ENCODE measurements at regions not wholly inside any gene's neighbourhood (a gene's known extent, or its start where the extent isn't known, plus 50 kb on each side); places are given as distances from the start of the nearest gene placed in this dataset.

DNA sequence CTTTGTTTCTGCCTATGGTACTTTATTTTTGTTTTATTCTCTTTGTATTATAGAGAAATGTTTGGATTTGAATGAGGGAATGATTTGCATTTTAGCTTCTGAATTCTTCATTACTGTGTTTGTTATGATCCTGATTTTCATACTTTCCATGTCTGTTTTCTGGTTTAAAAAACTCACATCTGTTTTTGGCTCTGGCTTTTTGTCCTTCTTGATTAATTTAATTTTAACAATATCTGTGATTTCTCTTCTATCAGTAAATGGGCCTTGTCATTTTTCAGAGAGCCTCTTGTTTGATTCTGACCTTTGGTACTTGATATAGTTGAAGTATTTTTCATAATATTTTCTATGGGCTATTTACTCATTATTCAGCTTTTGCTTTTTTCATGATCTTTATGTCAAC is 341.6 kb upstream of the HAND2 start:
- H3K36me3 ChIP-seq (ENCODE audit: insufficient read depth, low read length), result no peaks in the 10 kb centered on the region
- no peaks in the 10 kb centered on the region for H3K4me1 ChIP-seq (ENCODE audit: insufficient read depth, low read length)
- no peaks in the 10 kb centered on the region for H3K9me3 ChIP-seq (ENCODE audit: control insufficient read depth, insufficient read depth, low read length)

DNA sequence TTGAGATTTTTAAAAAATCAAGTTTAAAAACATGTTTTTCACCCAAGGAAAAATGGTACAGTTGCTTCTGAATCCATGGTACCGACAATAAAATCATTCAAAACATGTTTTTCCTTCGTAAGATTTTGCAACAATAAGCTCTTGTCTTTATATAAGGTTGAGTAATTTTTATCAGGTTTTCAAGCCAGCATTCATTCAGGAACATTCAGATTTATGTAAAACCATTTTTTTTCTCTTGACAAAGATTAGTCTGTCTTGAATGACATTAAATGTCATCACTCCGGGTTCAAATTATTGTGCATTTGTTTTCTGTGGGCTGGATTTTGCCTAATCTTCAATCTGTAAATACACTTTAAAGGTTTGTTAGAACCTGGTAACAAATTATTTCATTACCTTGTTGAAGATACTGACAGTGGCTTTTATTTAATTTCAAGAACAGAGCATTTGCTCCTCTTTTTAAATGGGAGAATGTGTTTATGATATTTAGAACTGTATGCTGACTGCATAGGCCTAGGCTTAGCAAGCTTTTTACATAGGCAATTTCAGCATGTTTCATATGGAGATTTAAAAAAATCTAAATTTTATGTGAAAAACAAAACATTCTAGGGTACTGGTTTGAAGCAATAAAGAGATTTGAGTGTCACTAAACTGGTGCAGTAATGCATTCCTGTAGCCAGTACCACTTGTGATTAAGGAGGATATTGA is 336.4 kb upstream of the HAND2 start:
- H3K9ac ChIP-seq (ENCODE audit: low read depth, low read length), result no peak overlapping the region
- H3K36me3 ChIP-seq (ENCODE audit: insufficient read depth, low read length), result no peaks in the 10 kb centered on the region
- H3K9me3 ChIP-seq (ENCODE audit: control insufficient read depth, insufficient read depth, low read length), result no peaks in the 10 kb centered on the region
- H3K4me1 ChIP-seq (ENCODE audit: insufficient read depth, low read length), result no peaks in the 10 kb centered on the region

More for the DNA sequence above, 341.6 kb upstream of the HAND2 start:
- no peak overlapping the region for H3K9ac ChIP-seq (ENCODE audit: low read depth, low read length)

DNA sequence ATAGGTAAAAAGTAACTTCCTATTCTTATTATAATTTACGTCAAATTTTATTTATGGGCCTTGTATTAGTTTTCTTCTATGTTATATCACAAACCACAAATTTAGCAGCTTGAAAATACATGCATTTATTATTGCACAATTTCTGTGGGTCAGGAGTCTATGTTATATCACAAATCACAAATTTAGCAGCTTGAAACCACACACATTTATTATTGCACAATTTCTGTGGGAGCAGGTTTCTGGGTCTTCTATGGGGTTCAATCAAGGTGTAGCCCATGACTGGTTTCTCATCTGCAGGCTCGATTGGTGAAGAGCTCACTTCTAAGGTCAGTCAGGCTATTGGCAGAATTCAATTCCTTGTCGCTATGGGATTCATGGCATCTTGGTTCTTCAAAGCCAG is 332.7 kb upstream of the HAND2 start:
- Histone ChIP-seq H3K9ac (ENCODE audit: low read depth, low read length) (no peak overlapping the region), H3K4me1 (ENCODE audit: insufficient read depth, low read length) (no peaks in the 10 kb centered on the region), H3K9me3 (ENCODE audit: control insufficient read depth, insufficient read depth, low read length) (no peaks in the 10 kb centered on the region), H3K36me3 (ENCODE audit: insufficient read depth, low read length) (no peaks in the 10 kb centered on the region)

DNA sequence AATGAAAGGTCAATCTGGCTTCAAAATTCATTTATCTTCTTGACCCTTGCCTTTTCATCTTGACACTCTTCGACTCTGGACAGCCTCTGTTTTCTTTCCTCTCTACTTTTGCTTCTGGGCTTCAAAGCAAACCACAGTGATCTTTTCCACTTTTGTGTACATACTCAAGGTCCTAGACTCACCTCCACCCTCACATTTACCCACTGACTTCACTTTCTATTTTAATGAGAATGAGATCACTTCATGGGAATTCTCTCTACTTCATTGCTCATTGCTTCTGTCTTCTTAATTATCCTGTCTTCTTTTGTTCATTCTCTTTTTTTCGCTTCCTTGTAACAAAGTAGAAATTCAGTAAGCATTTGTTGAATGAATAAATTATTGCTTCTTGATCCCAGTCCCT is 330.1 kb upstream of the HAND2 start:
- no peaks in the 10 kb centered on the region for H3K9me3 ChIP-seq (ENCODE audit: control insufficient read depth, insufficient read depth, low read length)
- no peaks in the 10 kb centered on the region for H3K4me1 ChIP-seq (ENCODE audit: insufficient read depth, low read length)
- H3K9ac ChIP-seq (ENCODE audit: low read depth, low read length), result no peak overlapping the region
- H3K36me3 ChIP-seq (ENCODE audit: insufficient read depth, low read length), result no peaks in the 10 kb centered on the region

DNA sequence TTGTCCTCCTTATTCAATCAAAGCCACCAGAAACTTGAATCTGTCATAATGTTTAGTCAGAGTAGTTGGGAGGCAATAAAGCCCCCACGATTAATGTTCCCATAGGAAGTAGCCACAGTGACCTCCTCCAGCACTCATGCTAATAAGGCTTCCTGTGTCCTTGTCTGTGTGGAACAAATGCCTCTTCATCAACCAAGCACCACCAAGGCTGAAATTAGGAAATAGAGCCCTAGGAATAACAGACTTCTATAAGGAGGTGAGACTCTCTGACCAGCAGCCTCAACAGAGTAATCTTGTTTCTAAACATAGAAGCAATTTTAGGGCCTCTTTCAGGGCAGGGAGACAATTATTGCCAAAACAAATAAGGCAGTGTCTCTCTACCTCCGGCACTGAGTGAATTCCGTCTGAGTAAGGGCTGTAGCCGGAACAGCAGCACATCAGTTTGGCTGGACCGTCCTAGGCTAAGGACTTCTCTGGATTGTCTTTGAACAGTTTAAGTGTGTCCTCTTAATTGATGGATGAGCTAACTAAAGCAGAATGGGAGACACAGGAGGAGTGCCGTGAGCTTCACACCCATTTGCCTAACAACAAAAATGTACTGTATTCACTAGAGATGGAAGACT is 329.2 kb upstream of the HAND2 start:
- Histone ChIP-seq H3K9ac (ENCODE audit: low read depth, low read length) (no peak overlapping the region), H3K36me3 (ENCODE audit: insufficient read depth, low read length) (no peaks in the 10 kb centered on the region), H3K9me3 (ENCODE audit: control insufficient read depth, insufficient read depth, low read length) (no peaks in the 10 kb centered on the region), H3K4me1 (ENCODE audit: insufficient read depth, low read length) (no peaks in the 10 kb centered on the region)

DNA sequence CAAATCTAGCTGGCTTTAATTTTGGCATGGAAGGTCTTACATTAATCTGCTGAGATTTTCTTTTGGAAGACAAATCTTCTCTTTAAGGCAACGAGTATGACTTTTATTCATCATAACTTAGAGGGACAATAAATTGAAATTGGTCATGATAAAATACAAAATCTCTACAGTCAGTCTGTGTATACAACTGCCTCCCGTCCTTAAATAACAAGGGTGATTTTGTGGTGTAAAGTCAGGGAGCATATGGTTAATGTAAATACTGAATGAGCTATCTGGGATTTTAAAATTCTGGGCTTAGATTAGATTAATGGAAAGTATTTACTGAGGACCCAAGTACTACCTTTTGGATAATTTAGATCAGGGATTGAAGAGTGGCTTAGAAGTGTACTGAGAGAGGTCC is 328.4 kb upstream of the HAND2 start:
- H3K4me1 ChIP-seq (ENCODE audit: insufficient read depth, low read length), result no peaks in the 10 kb centered on the region
- no peak overlapping the region for H3K9ac ChIP-seq (ENCODE audit: low read depth, low read length)
- no peaks in the 10 kb centered on the region for H3K36me3 ChIP-seq (ENCODE audit: insufficient read depth, low read length)
- H3K9me3 ChIP-seq (ENCODE audit: control insufficient read depth, insufficient read depth, low read length), result no peaks in the 10 kb centered on the region

DNA sequence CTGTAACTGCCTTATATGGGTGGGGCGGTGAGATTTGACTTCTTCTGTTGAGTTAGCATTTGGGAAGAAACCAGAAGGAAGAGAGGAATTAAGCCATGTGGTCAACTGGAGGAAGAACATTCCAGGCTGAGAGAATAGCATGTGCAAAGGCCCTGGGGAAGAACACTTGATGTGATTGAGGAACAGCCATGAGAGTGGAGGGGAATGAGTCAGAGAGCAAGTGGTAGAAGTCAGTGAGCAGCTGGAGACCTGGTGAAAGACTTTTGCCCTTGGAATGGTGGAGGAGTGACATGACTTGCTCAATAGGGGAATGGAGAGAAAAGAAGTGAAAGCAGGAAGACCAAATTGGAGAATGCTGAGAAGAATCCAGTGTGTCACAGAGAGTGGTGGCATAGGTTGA is 327.8 kb upstream of the HAND2 start:
- no peaks in the 10 kb centered on the region for H3K4me1 ChIP-seq (ENCODE audit: insufficient read depth, low read length)
- no peaks in the 10 kb centered on the region for H3K9me3 ChIP-seq (ENCODE audit: control insufficient read depth, insufficient read depth, low read length)
- H3K9ac ChIP-seq (ENCODE audit: low read depth, low read length), result no peak overlapping the region
- no peaks in the 10 kb centered on the region for H3K36me3 ChIP-seq (ENCODE audit: insufficient read depth, low read length)

DNA sequence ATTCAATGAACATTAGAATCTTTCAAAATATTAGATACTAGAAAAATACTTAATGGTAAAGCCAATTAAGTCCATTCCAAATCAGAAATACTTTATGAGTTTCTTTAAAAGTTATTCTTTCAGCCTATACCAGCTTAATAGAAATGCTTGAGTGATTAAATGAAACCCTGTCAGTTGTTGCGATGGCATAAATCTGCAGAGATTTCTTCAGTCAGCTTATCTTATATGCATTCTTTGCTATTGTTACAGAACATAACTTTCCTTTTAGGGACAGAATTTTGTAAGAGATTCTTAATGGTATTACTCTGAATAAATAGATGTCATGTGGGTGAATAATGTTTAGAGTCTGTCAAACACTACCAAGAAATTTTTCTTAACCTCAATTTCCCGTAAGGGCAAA is 325.0 kb upstream of the HAND2 start:
- Histone ChIP-seq H3K36me3 (ENCODE audit: insufficient read depth, low read length) (no peaks in the 10 kb centered on the region), H3K9ac (ENCODE audit: low read depth, low read length) (no peak overlapping the region), H3K9me3 (ENCODE audit: control insufficient read depth, insufficient read depth, low read length) (no peaks in the 10 kb centered on the region), H3K4me1 (ENCODE audit: insufficient read depth, low read length) (no peaks in the 10 kb centered on the region)

DNA sequence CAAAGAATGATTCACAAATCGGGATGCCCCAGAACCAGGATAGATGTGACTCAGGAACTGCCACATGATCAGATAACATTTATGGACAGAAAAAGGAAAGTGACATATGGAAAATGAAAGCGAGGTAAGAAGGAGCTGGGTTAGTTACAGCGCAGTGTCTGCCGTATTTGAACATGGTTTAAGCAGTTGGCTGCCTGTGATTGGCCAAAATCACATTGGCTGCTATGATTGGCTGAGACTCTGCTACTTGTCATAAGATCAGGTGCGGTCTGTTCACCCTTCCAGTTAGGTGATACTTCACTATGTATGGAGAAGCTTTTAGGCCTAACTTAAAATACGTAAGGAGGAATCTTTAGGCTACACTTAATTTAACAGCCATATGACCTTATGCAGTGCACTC is 322.7 kb upstream of the HAND2 start:
- no peaks in the 10 kb centered on the region for H3K9me3 ChIP-seq (ENCODE audit: control insufficient read depth, insufficient read depth, low read length)
- no peak overlapping the region for H3K9ac ChIP-seq (ENCODE audit: low read depth, low read length)
- H3K4me1 ChIP-seq (ENCODE audit: insufficient read depth, low read length), result no peaks in the 10 kb centered on the region
- H3K36me3 ChIP-seq (ENCODE audit: insufficient read depth, low read length), result no peaks in the 10 kb centered on the region

DNA sequence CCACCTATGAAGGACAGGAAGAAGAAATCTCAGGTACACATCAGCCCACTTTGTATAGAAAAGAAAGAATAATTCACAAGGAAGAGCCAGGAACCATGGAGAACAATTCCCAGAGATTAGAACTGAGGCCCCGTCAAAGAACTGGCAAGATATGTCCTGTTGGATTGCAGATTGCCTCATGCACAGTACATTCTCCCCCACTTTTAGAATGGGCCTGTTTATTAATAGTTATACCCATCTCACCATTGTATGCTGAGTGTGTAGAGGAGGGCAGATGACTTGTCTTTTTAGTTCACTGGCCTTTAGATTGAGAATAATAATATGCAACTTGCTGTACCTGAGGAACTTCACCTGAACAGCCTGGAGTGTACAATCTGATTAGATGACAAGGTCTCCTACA is 315.6 kb upstream of the HAND2 start:
- H3K9ac ChIP-seq (ENCODE audit: low read depth, low read length), result no peak overlapping the region
- H3K9me3 ChIP-seq (ENCODE audit: control insufficient read depth, insufficient read depth, low read length), result no peaks in the 10 kb centered on the region
- no peaks in the 10 kb centered on the region for H3K4me1 ChIP-seq (ENCODE audit: insufficient read depth, low read length)
- H3K36me3 ChIP-seq (ENCODE audit: insufficient read depth, low read length), result no peaks in the 10 kb centered on the region

DNA sequence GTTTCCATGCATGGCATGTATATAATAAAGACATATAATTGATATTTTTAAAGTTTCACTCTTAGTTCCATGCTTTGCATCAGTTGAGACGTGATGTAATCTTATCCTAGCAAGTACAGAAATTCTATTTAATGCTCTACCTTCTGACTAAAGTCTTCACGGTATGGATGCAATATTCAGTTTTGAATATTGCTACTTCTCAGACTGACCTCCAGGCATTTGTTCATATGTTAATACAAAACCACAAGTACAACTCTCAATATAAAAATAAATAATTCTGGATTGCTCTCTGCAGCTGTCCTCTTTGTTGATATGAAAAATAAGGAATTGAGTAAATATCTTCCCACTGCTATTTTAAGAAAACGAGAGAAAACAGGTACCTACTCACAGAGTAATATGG is 309.8 kb upstream of the HAND2 start:
- H3K36me3 ChIP-seq (ENCODE audit: insufficient read depth, low read length), result no peaks in the 10 kb centered on the region
- H3K4me1 ChIP-seq (ENCODE audit: insufficient read depth, low read length), result no peaks in the 10 kb centered on the region
- H3K9ac ChIP-seq (ENCODE audit: low read depth, low read length), result no peak overlapping the region
- H3K9me3 ChIP-seq (ENCODE audit: control insufficient read depth, insufficient read depth, low read length), result no peaks in the 10 kb centered on the region

DNA sequence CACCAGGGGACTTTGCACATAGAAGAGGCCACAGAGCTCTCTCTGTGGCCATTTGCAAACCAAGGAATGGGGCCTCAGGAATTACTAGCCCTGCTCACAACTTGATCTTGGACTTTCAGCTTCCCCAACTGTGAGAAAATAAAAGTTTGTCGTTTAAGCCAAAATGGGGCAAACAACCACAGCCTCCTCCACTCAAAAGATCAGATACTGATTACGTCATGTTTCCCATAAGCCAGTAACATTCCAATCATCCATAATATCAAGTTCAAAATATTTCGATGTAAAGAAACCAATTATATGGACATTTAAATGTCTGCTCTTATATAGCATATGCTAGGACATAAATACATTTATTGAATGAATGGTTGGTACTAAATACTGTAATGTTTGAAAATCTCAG is 307.5 kb upstream of the HAND2 start:
- Histone ChIP-seq H3K36me3 (ENCODE audit: insufficient read depth, low read length) (no peaks in the 10 kb centered on the region), H3K9ac (ENCODE audit: low read depth, low read length) (no peak overlapping the region), H3K9me3 (ENCODE audit: control insufficient read depth, insufficient read depth, low read length) (no peaks in the 10 kb centered on the region), H3K4me1 (ENCODE audit: insufficient read depth, low read length) (no peaks in the 10 kb centered on the region)

DNA sequence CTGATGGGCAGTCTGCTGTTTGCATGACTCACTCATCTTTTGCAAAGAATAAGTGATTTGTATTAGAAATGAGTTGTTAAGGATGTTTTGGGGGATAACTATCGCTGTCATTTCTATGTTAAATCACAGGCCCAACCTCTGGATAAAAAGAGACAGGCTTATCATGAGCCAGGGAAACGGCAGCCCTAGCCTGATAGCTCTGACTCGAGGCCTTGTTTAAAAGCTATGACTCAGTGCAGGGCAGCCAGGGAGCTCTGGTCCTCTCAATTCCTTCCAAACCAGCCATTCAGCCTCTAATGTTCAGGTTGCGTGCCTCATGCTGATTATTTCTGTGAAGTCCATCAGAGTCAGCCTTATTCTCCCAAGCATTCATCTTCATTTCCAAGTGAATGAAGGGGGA is 305.9 kb upstream of the HAND2 start:
- no peaks in the 10 kb centered on the region for H3K4me1 ChIP-seq (ENCODE audit: insufficient read depth, low read length)
- no peaks in the 10 kb centered on the region for H3K9me3 ChIP-seq (ENCODE audit: control insufficient read depth, insufficient read depth, low read length)
- H3K36me3 ChIP-seq (ENCODE audit: insufficient read depth, low read length), result no peaks in the 10 kb centered on the region
- H3K9ac ChIP-seq (ENCODE audit: low read depth, low read length), result no peak overlapping the region

DNA sequence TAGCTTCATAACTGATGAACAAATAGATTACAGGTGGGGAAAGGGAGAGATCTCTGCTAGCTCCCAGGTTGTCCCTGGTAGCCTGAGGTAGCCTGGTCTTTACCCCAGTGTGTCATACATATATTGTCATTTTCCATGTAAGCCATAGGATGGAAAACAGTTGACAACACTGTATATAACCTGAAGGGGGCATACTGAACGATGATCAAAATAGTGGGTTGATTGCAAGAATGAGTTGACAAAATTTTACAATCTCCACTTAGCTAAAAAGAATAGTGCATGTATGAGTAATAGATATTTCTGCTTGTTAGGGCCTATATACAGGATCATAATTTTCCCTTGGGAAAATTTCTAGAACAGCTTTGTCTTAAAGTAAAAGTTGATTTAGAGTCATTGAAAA is 304.1 kb upstream of the HAND2 start:
- H3K9me3 ChIP-seq (ENCODE audit: control insufficient read depth, insufficient read depth, low read length), result no peaks in the 10 kb centered on the region
- H3K4me1 ChIP-seq (ENCODE audit: insufficient read depth, low read length), result no peaks in the 10 kb centered on the region
- H3K36me3 ChIP-seq (ENCODE audit: insufficient read depth, low read length), result no peaks in the 10 kb centered on the region
- no peak overlapping the region for H3K9ac ChIP-seq (ENCODE audit: low read depth, low read length)

DNA sequence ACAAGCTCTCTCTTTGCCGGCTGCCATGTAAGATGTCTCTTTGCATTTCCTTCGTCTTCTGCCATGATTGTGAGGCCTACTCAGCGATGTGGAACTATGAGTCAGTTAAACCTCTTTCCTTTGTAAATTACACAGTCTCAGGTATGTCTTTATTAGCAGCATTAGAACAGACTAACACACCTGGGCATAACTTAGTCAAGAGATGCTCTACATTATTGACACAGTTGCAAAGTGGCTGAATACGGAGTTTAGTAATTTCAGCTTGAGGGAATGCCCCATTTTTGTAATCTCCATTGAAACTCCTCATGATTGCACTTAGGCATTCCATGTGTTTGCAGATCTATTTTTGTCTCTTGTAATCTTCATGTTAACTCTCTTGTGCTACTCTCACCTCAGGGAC is 299.5 kb upstream of the HAND2 start:
- no peaks in the 10 kb centered on the region for H3K9me3 ChIP-seq (ENCODE audit: control insufficient read depth, insufficient read depth, low read length)
- no peak overlapping the region for H3K9ac ChIP-seq (ENCODE audit: low read depth, low read length)
- H3K36me3 ChIP-seq (ENCODE audit: insufficient read depth, low read length), result no peaks in the 10 kb centered on the region
- no peaks in the 10 kb centered on the region for H3K4me1 ChIP-seq (ENCODE audit: insufficient read depth, low read length)

Measured in ES-I3 (cell line).